H1 (cell line): ENCODE measurements at regions not wholly inside any gene's neighbourhood (a gene's known extent, or its start where the extent isn't known, plus 50 kb on each side); places are given as distances from the start of the nearest gene placed in this dataset.

Experiments used
- CTCF ChIA-PET: fragments of 300-600 bp; sonication (Branson Sonifier 250); formaldehyde crosslinking; loops from one replicate; lab custom pipeline; 2021; ENCODE audit not compliant: partially characterized antibody; lab: Charles Lee
- POLR2A ChIA-PET: fragments of 300-600 bp; sonication (Branson Sonifier 250); formaldehyde crosslinking; loops from one replicate; lab custom pipeline; 2021; ENCODE audit warnings: inconsistent platforms; ENCODE audit not compliant: partially characterized antibody; lab: Charles Lee
- DNase-seq, 2 experiments: peaks; one replicate each; pipeline versions ENCODE4 v3.0.0 to v3.0.0-alpha.2; 2010 to 2022; ENCODE audit warnings: low spot score in 2 of 2, low read depth in 1 of 2, mixed read lengths in 1 of 2
- FAIRE-seq: peaks from 2 replicates; lab custom pipeline; 2011; peaks lifted over from hg19 to GRCh38; lab: Jason Lieb, UNC
- H2AFZ ChIP-seq: 2 replicates; pipeline ENCODE4 v1.8.1; 2012; ENCODE audit warnings: low read length, inconsistent platforms
- H2AK5ac ChIP-seq: 2 replicates; pipeline ENCODE4 v1.6.1; 2013; ENCODE audit warnings: low read depth, low read length
- H2BK120ac ChIP-seq: replicated peaks from 2 replicates; pipeline ENCODE3; 2013; ENCODE audit warnings: low read depth, low read length, inconsistent platforms
- H2BK12ac ChIP-seq: 2 replicates; pipeline ENCODE4 v1.6.1; 2013; ENCODE audit warnings: low read depth, low read length
- H2BK15ac ChIP-seq: 2 replicates; pipeline ENCODE4 v1.6.1; 2013; ENCODE audit warnings: low read length
- H2BK20ac ChIP-seq: 2 replicates; pipeline ENCODE4 v1.6.1; 2013; ENCODE audit warnings: low read length
- H2BK5ac ChIP-seq: 2 replicates; pipeline ENCODE4 v1.6.1; 2013; ENCODE audit warnings: low read depth, low read length
- H3K14ac ChIP-seq: 2 replicates; pipeline ENCODE4 v1.6.1; 2013; ENCODE audit warnings: inconsistent platforms; ENCODE audit not compliant: insufficient read length
- H3K18ac ChIP-seq: 2 replicates; pipeline ENCODE4 v1.6.1; 2013; ENCODE audit warnings: low read length; ENCODE audit errors: extremely low read depth
- H3K23ac ChIP-seq: 2 replicates; pipeline ENCODE4 v1.6.1; 2013; ENCODE audit warnings: inconsistent platforms; ENCODE audit not compliant: insufficient read length
- H3K23me2 ChIP-seq: 2 replicates; pipeline ENCODE4 v1.6.1; 2013; ENCODE audit warnings: low read depth, low read length
- H3K27ac ChIP-seq: 2 replicates; pipeline ENCODE4 v1.6.1; 2011; ENCODE audit warnings: low read depth, low read length, inconsistent platforms
- H3K27me3 ChIP-seq, 4 experiments: replicated peaks in 1 of 4; 1 replicate in 1 of 4; 2 replicates in 3 of 4; pipeline versions ENCODE4 v1.6.1 to v1.8.1; 2011 to 2013; ENCODE audit warnings: low read length in 3 of 4, mild to moderate bottlenecking in 3 of 4, inconsistent platforms in 2 of 4, mixed read lengths in 2 of 4, moderate library complexity in 1 of 4; ENCODE audit not compliant: control insufficient read depth in 3 of 4, insufficient read depth in 3 of 4; ENCODE audit errors: extremely low read depth in 1 of 4
- H3K36me3 ChIP-seq, 4 experiments: 2 replicates each; pipeline versions ENCODE4 v1.6.1 to v1.8.1; 2011 to 2013; ENCODE audit warnings: mild to moderate bottlenecking in 4 of 4, low read length in 3 of 4, moderate library complexity in 2 of 4, control low read depth in 1 of 4, inconsistent platforms in 1 of 4; ENCODE audit not compliant: insufficient read depth in 4 of 4, control insufficient read depth in 2 of 4
- H3K4ac ChIP-seq: replicated peaks from 2 replicates; pipeline ENCODE3; 2013; ENCODE audit warnings: low read length, low read depth, mixed read lengths, inconsistent platforms; ENCODE audit not compliant: insufficient read length
- H3K4me1 ChIP-seq, 4 experiments: replicated peaks in 1 of 4; 1 replicate in 1 of 4; 2 replicates in 3 of 4; pipeline versions ENCODE4 v1.6.1 to v1.8.1; 2011 to 2013; ENCODE audit warnings: low read length in 3 of 4, inconsistent platforms in 2 of 4, mixed read lengths in 1 of 4; ENCODE audit not compliant: insufficient read depth in 4 of 4, control insufficient read depth in 3 of 4
- H3K4me2 ChIP-seq, 2 experiments: 2 replicates each; pipeline versions ENCODE4 v1.6.1 to v1.8.1; 2011 to 2013; ENCODE audit warnings: low read depth in 2 of 2, low read length in 2 of 2, control low read depth in 1 of 2, inconsistent platforms in 1 of 2, mild to moderate bottlenecking in 1 of 2; ENCODE audit not compliant: insufficient read depth in 1 of 2
- H3K4me3 ChIP-seq, 4 experiments: fragments of 200-600, 300-600 bp in 1 of 4; sonication (generic), shearing (Covaris generic), sonication (Bioruptor Twin) in 1 of 4; 2 replicates each; pipeline versions ENCODE4 v1.5.1 to v1.8.1; 2011 to 2016; ENCODE audit warnings: low read length in 4 of 4, low read depth in 3 of 4, control low read depth in 2 of 4, inconsistent platforms in 2 of 4, mild to moderate bottlenecking in 2 of 4, mixed read lengths in 1 of 4, moderate library complexity in 1 of 4; ENCODE audit not compliant: insufficient read depth in 2 of 4; ENCODE audit errors: extremely low read depth in 1 of 4
- H3K56ac ChIP-seq: replicated peaks from 2 replicates; pipeline ENCODE3; 2013; ENCODE audit warnings: low read depth, mild to moderate bottlenecking, mixed read lengths, low read length, inconsistent platforms; ENCODE audit not compliant: insufficient read length
- H3K79me1 ChIP-seq: 2 replicates; pipeline ENCODE4 v1.6.1; 2013; ENCODE audit warnings: low read depth, low read length, control low read depth
- H3K79me2 ChIP-seq, 2 experiments: 2 replicates each; pipeline versions ENCODE4 v1.6.1 to v1.8.1; 2012 to 2013; ENCODE audit warnings: low read length in 2 of 2, mild to moderate bottlenecking in 2 of 2, inconsistent platforms in 1 of 2; ENCODE audit not compliant: insufficient read depth in 2 of 2, control insufficient read depth in 1 of 2
- H3K9ac ChIP-seq, 4 experiments: replicated peaks in 1 of 4; 1 replicate in 1 of 4; 2 replicates in 3 of 4; pipeline versions ENCODE4 v1.6.1 to v1.8.1; 2011 to 2013; ENCODE audit warnings: low read depth in 3 of 4, low read length in 3 of 4, control low read depth in 2 of 4, mild to moderate bottlenecking in 2 of 4, moderate library complexity in 2 of 4, inconsistent platforms in 1 of 4; ENCODE audit errors: extremely low read depth in 1 of 4
- H3K9me3 ChIP-seq, 2 experiments: 2 replicates each; pipeline versions ENCODE4 v1.6.1 to v1.8.1; 2012 to 2013; ENCODE audit warnings: mild to moderate bottlenecking in 2 of 2, moderate library complexity in 2 of 2, control low read depth in 1 of 2, inconsistent platforms in 1 of 2, low read depth in 1 of 2, low read length in 1 of 2, mixed read lengths in 1 of 2; ENCODE audit not compliant: insufficient read depth in 2 of 2
- H4K20me1 ChIP-seq, 2 experiments: replicated peaks in 1 of 2; 2 replicates each; pipeline versions ENCODE3 to v1.8.1; 2011 to 2013; ENCODE audit warnings: inconsistent platforms in 2 of 2, low read length in 2 of 2, mild to moderate bottlenecking in 1 of 2; ENCODE audit not compliant: insufficient read depth in 2 of 2, control insufficient read depth in 1 of 2
- H4K5ac ChIP-seq: 2 replicates; pipeline ENCODE4 v1.6.1; 2013; ENCODE audit warnings: low read length, low read depth, mixed read lengths, inconsistent platforms; ENCODE audit not compliant: insufficient read length
- H4K8ac ChIP-seq: 2 replicates; pipeline ENCODE4 v1.8.0; 2013; ENCODE audit warnings: mild to moderate bottlenecking, moderate library complexity, low read length, inconsistent platforms; ENCODE audit not compliant: insufficient read depth; ENCODE audit errors: extremely low read depth
- H4K91ac ChIP-seq: replicated peaks from 2 replicates; pipeline ENCODE3; 2013; ENCODE audit warnings: low read length, mixed read lengths, inconsistent platforms; ENCODE audit not compliant: insufficient read length
- EP300 ChIP-seq, 2 experiments: IDR thresholded peaks; 1 replicate in 1 of 2; 2 replicates in 1 of 2; pipeline ENCODE4 v1.6.1; 2011 to 2012; ENCODE audit warnings: low read depth in 2 of 2, low read length in 2 of 2, mild to moderate bottlenecking in 2 of 2, borderline replicate concordance in 1 of 2, inconsistent platforms in 1 of 2, moderate library complexity in 1 of 2
- WGBS, 2 experiments: shearing (Covaris generic) in 1 of 2; methylation state at CpG; one replicate each; pipeline versions ENCODE4 v1.1.6 to v1.1.7; 2013 to 2015; ENCODE audit warnings: low lambda C conversion rate in 2 of 2, mixed read lengths in 2 of 2, inconsistent platforms in 1 of 2, low coverage in 1 of 2, missing lambda C conversion rate in 1 of 2; ENCODE audit not compliant: insufficient replicate concordance in 2 of 2, insufficient coverage in 1 of 2, insufficient read length in 1 of 2; ENCODE audit errors: extremely low coverage in 1 of 2, missing lambda C conversion rate in 1 of 2; 5-methylcytosine and 5-hydroxymethylcytosine counted together

DNA sequence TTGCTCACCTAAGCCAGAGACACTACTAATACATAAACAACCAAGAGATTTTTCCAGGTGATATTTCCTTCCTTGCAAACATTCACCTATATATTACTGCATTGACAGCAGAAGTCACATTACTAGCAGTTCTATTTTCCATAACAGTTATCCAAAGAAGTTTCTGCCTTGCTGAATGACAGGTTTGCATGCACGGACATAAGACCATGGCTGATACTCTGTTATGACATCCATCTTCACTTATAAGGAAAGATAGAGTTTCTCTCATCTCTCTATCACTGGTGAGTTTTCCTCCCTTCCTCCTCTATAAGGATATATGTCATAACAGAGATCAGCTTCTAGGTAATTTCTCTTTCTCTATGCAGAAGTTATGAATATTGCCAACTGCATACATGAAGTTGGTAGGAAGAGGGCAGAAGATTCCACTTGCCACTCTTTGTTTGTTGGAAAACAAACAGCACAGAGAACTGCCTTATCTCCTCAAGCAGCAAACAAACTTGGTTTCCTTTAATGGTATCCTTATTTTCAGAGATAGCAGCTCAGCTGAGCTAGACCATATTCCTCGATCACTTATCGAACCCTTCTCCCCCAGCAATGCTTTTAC, 557.0 kb downstream of the VRK1 start:
- Histone ChIP-seq H3K4me1 (no peaks in the 10 kb centered on the region), H4K8ac (no peak overlapping the region), H3K27ac (no peak overlapping the region), H3K79me1 (no peaks in the 10 kb centered on the region), H3K4me2 (no peak overlapping the region), H3K56ac (no peak overlapping the region), H2AFZ (no peak overlapping the region), H2AK5ac (no peak overlapping the region), H3K79me2 (no peaks in the 10 kb centered on the region), H4K91ac (no peak overlapping the region), H3K14ac (no peak overlapping the region), H2BK12ac (no peak overlapping the region), H3K27me3 (no peaks in the 10 kb centered on the region), H3K18ac (no peak overlapping the region), H2BK5ac (no peak overlapping the region), H3K23me2 (no peaks in the 10 kb centered on the region), H3K4ac (no peak overlapping the region), H3K9ac (no peak overlapping the region), H3K36me3 (no peaks in the 10 kb centered on the region), H4K5ac (no peak overlapping the region), H2BK15ac (no peak overlapping the region), H3K9me3 (no peaks in the 10 kb centered on the region), H3K23ac (no peak overlapping the region), H2BK120ac (no peak overlapping the region), H2BK20ac (no peak overlapping the region), H4K20me1 (no peaks in the 10 kb centered on the region), H3K4me3 (no peak overlapping the region)
- TF ChIP-seq EP300 (IDR thresholded peaks at IDR 0.05; ENCODE audit: borderline replicate concordance in 1 of 2, low read depth in 2 of 2, low read length in 2 of 2), result no peak
- POLR2A ChIA-PET, result no interaction called here
- DNase-seq, result no peak
- CTCF ChIA-PET, result interaction anchor here (1.2 kb wide), 1 partner anchor 12 kb away, joined by 3 read pairs; no protein-coding TSS in a partner anchor
- WGBS, 2 experiments, result 59% methylated on average over 3 of the region's 3 CpGs; no CpG with 5 or more reads in 1 of the 2 experiments
- no peak for FAIRE-seq
